ENCODE measurements at regions not wholly inside any gene's neighbourhood (a gene's known extent, or its start where the extent isn't known, plus 50 kb on each side); places are given as distances from the start of the nearest gene placed in this dataset.

GRCh38 chr10:78445308-78445707 is 411.6 kb downstream of the RPS24 start:
- TF ChIP-seq CTCF (IDR thresholded peaks at IDR 0.05): no peak
- TF ChIP-seq POLR2A (IDR thresholded peaks at IDR 0.05): no peak
- TF ChIP-seq EP300 (IDR thresholded peaks at IDR 0.05): no peak
